GM21528 (cell line): ENCODE measurements at regions not wholly inside any gene's neighbourhood (a gene's known extent, or its start where the extent isn't known, plus 50 kb on each side); places are given as distances from the start of the nearest gene placed in this dataset.

Experiments
- ATAC-seq: cut with Tn5 transposase; IDR thresholded peaks from one replicate; pipeline ENCODE4 v1.9.1; 2021; ENCODE audit warnings: mild to moderate bottlenecking, moderate library complexity; ENCODE audit not compliant: unreplicated experiment, low FRiP score

- ATAC-seq: no peak
Observed at GRCh38 chr18:46421973-46422551, 235.0 kb downstream of the LOXHD1 start.

GRCh38 chr18:46422552-46423055, 234.4 kb downstream of the LOXHD1 start:
- no peak for ATAC-seq

GRCh38 chr18:46423226-46423805, 233.7 kb downstream of the LOXHD1 start:
- no peak for ATAC-seq

GRCh38 chr18:46424898-46425297, 232.1 kb downstream of the LOXHD1 start:
- ATAC-seq: no peak

- no peak for ATAC-seq
Observed at GRCh38 chr18:46425511-46425910, 231.5 kb downstream of the LOXHD1 start.

- ATAC-seq: no peak
Observed at GRCh38 chr18:46426021-46426678, 230.9 kb downstream of the LOXHD1 start.

GRCh38 chr18:46426679-46427047, 230.4 kb downstream of the LOXHD1 start:
- ATAC-seq: no peak
